IMR-90 (cell line): ENCODE measurements at regions not wholly inside any gene's neighbourhood (a gene's known extent, or its start where the extent isn't known, plus 50 kb on each side); places are given as distances from the start of the nearest gene placed in this dataset.
A peak's percentile ranks its signal among the peaks of the same experiment; 100 is the strongest.

Experiments
- ATAC-seq: fragments of 200-7000 bp; cut with Tn5 transposase; 2 replicates; pipeline ENCODE4 v1.9.1; 2020; ENCODE audit warnings: low read depth, mild to moderate bottlenecking, moderate library complexity
- BruUV-seq: library from RNA; stranded (reverse); fragments of 400-500 nt; replicated peaks from 2 replicates; lab custom pipeline; 2021; lab: Mats Ljungman, UMichigan
- CTCF ChIA-PET: fragments of 300-600 bp; formaldehyde crosslinking; extraction: SDS; loops from one replicate; lab custom pipeline; 2021; ENCODE audit warnings: antibody characterized with exemption; lab: Yijun Ruan, JAX
- POLR2A ChIA-PET: fragments of 300-600 bp; sonication (Branson Sonifier 250); formaldehyde crosslinking; loops from one replicate; lab custom pipeline; 2022; ENCODE audit warnings: antibody characterized with exemption; ENCODE audit not compliant: unreplicated experiment; lab: Charles Lee
- DNase-seq: peaks from one replicate; pipeline ENCODE4 v3.0.0; 2013
- H2AFZ ChIP-seq: replicated peaks from 2 replicates; pipeline ENCODE3; 2013; ENCODE audit warnings: low read length, mild to moderate bottlenecking; ENCODE audit not compliant: poor library complexity
- H2AK5ac ChIP-seq: 2 replicates; pipeline ENCODE4 v1.6.1; 2013; ENCODE audit warnings: low read depth, low read length, inconsistent platforms
- H2AK9ac ChIP-seq: replicated peaks from 2 replicates; pipeline ENCODE3; 2013; ENCODE audit warnings: mild to moderate bottlenecking, low read depth, low read length, moderate library complexity; ENCODE audit not compliant: poor library complexity
- H2BK120ac ChIP-seq: 2 replicates; pipeline ENCODE4 v1.6.1; 2013; ENCODE audit warnings: low read depth, low read length, inconsistent platforms
- H2BK15ac ChIP-seq: 3 replicates; pipeline ENCODE4 v1.6.1; 2013; ENCODE audit warnings: low read depth, low read length, inconsistent platforms
- H2BK20ac ChIP-seq: 2 replicates; pipeline ENCODE4 v1.6.1; 2013; ENCODE audit warnings: low read depth, mild to moderate bottlenecking, inconsistent platforms, low read length, moderate library complexity
- H2BK5ac ChIP-seq: 2 replicates; pipeline ENCODE4 v1.6.1; 2013; ENCODE audit warnings: mild to moderate bottlenecking, low read depth, low read length, inconsistent platforms; ENCODE audit not compliant: poor library complexity, severe bottlenecking
- H3K14ac ChIP-seq: replicated peaks from 2 replicates; pipeline ENCODE4 v1.6.1; 2013; ENCODE audit warnings: low read depth, low read length, inconsistent platforms
- H3K18ac ChIP-seq: 2 replicates; pipeline ENCODE4 v1.6.1; 2013; ENCODE audit warnings: low read depth, low read length, control low read depth
- H3K23ac ChIP-seq: 2 replicates; pipeline ENCODE4 v1.6.1; 2013; ENCODE audit warnings: low read depth, low read length, inconsistent platforms
- H3K27ac ChIP-seq: 2 replicates; pipeline ENCODE4 v1.5.1; 2013; ENCODE audit warnings: mild to moderate bottlenecking, control low read depth, low read length; ENCODE audit not compliant: insufficient read depth
- H3K27me3 ChIP-seq: 2 replicates; pipeline ENCODE4 v1.6.1; 2013; ENCODE audit warnings: low read length; ENCODE audit not compliant: control insufficient read depth, insufficient read depth
- H3K36me3 ChIP-seq: 2 replicates; pipeline ENCODE4 v1.6.1; 2013; ENCODE audit warnings: low read length, mixed read lengths; ENCODE audit not compliant: control insufficient read depth, insufficient read depth
- H3K4ac ChIP-seq: 2 replicates; pipeline ENCODE4 v1.6.1; 2013; ENCODE audit warnings: low read depth, low read length, inconsistent platforms
- H3K4me1 ChIP-seq: 2 replicates; pipeline ENCODE4 v1.6.1; 2013; ENCODE audit warnings: low read length, mixed read lengths; ENCODE audit not compliant: control insufficient read depth, insufficient read depth
- H3K4me2 ChIP-seq: 2 replicates; pipeline ENCODE4 v1.6.1; 2013; ENCODE audit warnings: low read depth, mild to moderate bottlenecking, control low read depth, low read length, moderate library complexity
- H3K4me3 ChIP-seq: 2 replicates; pipeline ENCODE4 v1.5.1; 2013; ENCODE audit warnings: low read depth, mild to moderate bottlenecking, control low read depth, low read length, moderate library complexity; ENCODE audit not compliant: insufficient read depth
- H3K56ac ChIP-seq: 2 replicates; pipeline ENCODE4 v1.6.1; 2013; ENCODE audit warnings: low read length, inconsistent platforms; ENCODE audit not compliant: insufficient read depth; ENCODE audit errors: extremely low read depth
- H3K79me1 ChIP-seq, 2 experiments: 2 replicates each; pipeline ENCODE4 v1.6.1; 2013; ENCODE audit warnings: low read length in 2 of 2, inconsistent platforms in 1 of 2, low read depth in 1 of 2
- H3K9ac ChIP-seq: 2 replicates; pipeline ENCODE4 v1.6.1; 2013; ENCODE audit warnings: low read depth, low read length, control low read depth
- H3K9me1 ChIP-seq: 2 replicates; pipeline ENCODE4 v1.6.1; 2013; ENCODE audit warnings: low read length, inconsistent platforms; ENCODE audit not compliant: insufficient read depth
- H3K9me3 ChIP-seq: 2 replicates; pipeline ENCODE4 v1.6.1; 2013; ENCODE audit warnings: low read length; ENCODE audit not compliant: control insufficient read depth, insufficient read depth
- H4K20me1 ChIP-seq: 2 replicates; pipeline ENCODE4 v1.6.1; 2013; ENCODE audit warnings: low read length, inconsistent platforms; ENCODE audit not compliant: insufficient read depth
- H4K5ac ChIP-seq: 2 replicates; pipeline ENCODE4 v1.6.1; 2013; ENCODE audit warnings: mild to moderate bottlenecking, low read depth, low read length, control low read depth
- H4K8ac ChIP-seq, 2 experiments: 2 replicates each; pipeline ENCODE4 v1.6.1; 2013; ENCODE audit warnings: low read depth in 2 of 2, low read length in 2 of 2, control low read depth in 1 of 2, inconsistent platforms in 1 of 2
- H4K91ac ChIP-seq: 2 replicates; pipeline ENCODE4 v1.6.1; 2013; ENCODE audit warnings: low read depth, low read length, inconsistent platforms; ENCODE audit not compliant: insufficient read depth
- CEBPB ChIP-seq: IDR thresholded peaks from 2 replicates; pipeline ENCODE4 v1.6.1; 2012; ENCODE audit warnings: low read depth, low read length, improper control_type of control experiment
- CHD1 ChIP-seq: IDR thresholded peaks from 2 replicates; pipeline ENCODE4 v1.6.1; 2012; ENCODE audit warnings: low read depth, low read length, improper control_type of control experiment
- WGBS, 2 experiments: methylation state at CpG; one replicate each; pipeline versions ENCODE4 v1.1.5 to v1.1.7; 2013; ENCODE audit warnings: missing lambda C conversion rate in 2 of 2; ENCODE audit not compliant: insufficient read length in 1 of 2; ENCODE audit errors: extremely low coverage in 2 of 2; 5-methylcytosine and 5-hydroxymethylcytosine counted together
- dilution Hi-C: fragments of 300-500 bp; cut with HindIII; formaldehyde crosslinking; loops from one replicate; pipeline ENCODE4 v1.14.3; 2018; ENCODE audit warnings: low sequenced_read_pairs; ENCODE audit not compliant: unreplicated experiment
- in situ Hi-C: fragments of 300-500 bp; cut with MboI; formaldehyde crosslinking; loops from 3 replicates; pipeline ENCODE4 v1.14.3; 2019; ENCODE audit warnings: low sequenced_read_pairs, inconsistent platforms, mixed read lengths
- intact Hi-C: fragments of 100-400 bp; cut with micrococcal nuclease; formaldehyde crosslinking; loops from 2 replicates; pipeline ENCODE4 v1.10.0; 2022

DNA sequence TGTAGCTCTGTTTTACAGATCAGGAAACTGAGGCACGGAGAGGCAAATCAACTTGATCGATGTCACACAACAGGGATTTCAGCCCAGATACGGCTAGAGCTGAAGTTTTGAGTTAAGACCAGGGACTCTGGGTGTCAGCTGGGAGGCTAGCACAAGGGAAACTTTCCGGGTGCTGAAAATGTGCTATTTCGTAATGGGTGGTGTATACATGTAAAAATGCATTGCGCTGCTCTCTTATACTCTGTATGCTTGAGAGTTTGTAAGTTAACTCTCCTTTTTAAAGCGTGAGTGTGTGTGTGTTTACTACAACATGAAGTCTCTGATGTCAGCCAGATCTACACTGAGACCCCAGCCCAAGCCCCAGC lies 227.6 kb downstream of the MN1 start:
- H3K4me2 ChIP-seq, result no peak overlapping the region
- H2BK20ac ChIP-seq, result no peak overlapping the region
- no peaks in the 10 kb centered on the region for H3K79me1 ChIP-seq
- H4K5ac ChIP-seq, result no peak overlapping the region
- no peak overlapping the region for H3K23ac ChIP-seq
- no peak overlapping the region for H2AFZ ChIP-seq
- 50% methylated on average over 1 of the region's 7 CpGs; no CpG with 5 or more reads in 1 of the 2 experiments for WGBS, 2 experiments
- no peaks in the 10 kb centered on the region for H4K20me1 ChIP-seq
- no peak overlapping the region for H3K14ac ChIP-seq
- H3K9me1 ChIP-seq, result peaks cover 3% of the 10 kb centered on the region; the same call in 1 of the 2 replicates
- no peak overlapping the region for H2BK15ac ChIP-seq
- no peak overlapping the region for H3K9ac ChIP-seq
- TF ChIP-seq CHD1 (no peak), CEBPB (peak; percentile 60)
- DNase-seq, result peak; percentile 10
- no peak overlapping the region for H2BK120ac ChIP-seq
- peaks cover 59% of the 10 kb centered on the region for H3K27me3 ChIP-seq
- dilution Hi-C loops, result no loop called here
- no peaks in the 10 kb centered on the region for H3K36me3 ChIP-seq
- no peaks in the 10 kb centered on the region; the same call in 1 of the 2 replicates for H3K4me1 ChIP-seq
- no peak overlapping the region for H3K56ac ChIP-seq
- no peak overlapping the region for H3K27ac ChIP-seq
- H3K4me3 ChIP-seq, result no peak overlapping the region
- peaks cover 10% of the 10 kb centered on the region for H3K9me3 ChIP-seq
- no peak overlapping the region for H2AK9ac ChIP-seq
- in situ Hi-C loops, result no loop called here
- no peak overlapping the region for H4K91ac ChIP-seq
- no peak overlapping the region for H3K18ac ChIP-seq
- no peak overlapping the region for H2AK5ac ChIP-seq
- ChIA-PET CTCF (no interaction called here), POLR2A (no interaction called here)
- intact Hi-C loops, result no loop called here
- BruUV-seq, result no TSS peak
- H3K4ac ChIP-seq, result no peak overlapping the region
- no peak overlapping the region for H2BK5ac ChIP-seq
- H4K8ac ChIP-seq, result no peak overlapping the region
- ATAC-seq, result no peak
